Ishikawa (cell line): ENCODE measurements at regions not wholly inside any gene's neighbourhood (a gene's known extent, or its start where the extent isn't known, plus 50 kb on each side); places are given as distances from the start of the nearest gene placed in this dataset.

Experiments used
- CEBPB ChIP-seq: IDR thresholded peaks from 2 replicates; pipeline ENCODE4 v1.6.1; 2012
- CREB1 ChIP-seq: IDR thresholded peaks from 2 replicates; pipeline ENCODE4 v1.6.1; 2012; ENCODE audit warnings: low read depth
- EGR1 ChIP-seq: IDR thresholded peaks from 2 replicates; pipeline ENCODE4 v1.6.1; 2012
- EP300 ChIP-seq: IDR thresholded peaks from 2 replicates; pipeline ENCODE4 v1.6.1; 2012; ENCODE audit warnings: borderline replicate concordance
- FOXM1 ChIP-seq: IDR thresholded peaks from 2 replicates; pipeline ENCODE4 v1.6.1; 2012; ENCODE audit warnings: low read depth, borderline replicate concordance
- MAX ChIP-seq: IDR thresholded peaks from 2 replicates; pipeline ENCODE4 v1.6.1; 2012
- NFIC ChIP-seq: IDR thresholded peaks from 2 replicates; pipeline ENCODE4 v1.6.1; 2012
- RAD21 ChIP-seq: IDR thresholded peaks from 2 replicates; pipeline ENCODE4 v1.6.1; 2012; ENCODE audit warnings: low read depth
- REST ChIP-seq: IDR thresholded peaks from 2 replicates; pipeline ENCODE4 v1.6.1; 2012; ENCODE audit warnings: low read depth, mild to moderate bottlenecking
- TAF1 ChIP-seq: IDR thresholded peaks from 2 replicates; pipeline ENCODE4 v1.6.1; 2012; ENCODE audit warnings: low read depth, mild to moderate bottlenecking
- TCF12 ChIP-seq: IDR thresholded peaks from 2 replicates; pipeline ENCODE4 v1.6.1; 2012; ENCODE audit warnings: low read depth
- TEAD4 ChIP-seq: IDR thresholded peaks from 2 replicates; pipeline ENCODE4 v1.6.1; 2012
- USF1 ChIP-seq: IDR thresholded peaks from 2 replicates; pipeline ENCODE4 v1.6.1; 2012
- YY1 ChIP-seq: IDR thresholded peaks from 2 replicates; pipeline ENCODE4 v1.6.1; 2012; ENCODE audit warnings: low read depth
- ZBTB7A ChIP-seq: IDR thresholded peaks from 2 replicates; pipeline ENCODE4 v1.6.1; 2012; ENCODE audit warnings: low read depth

- TF ChIP-seq YY1 (no peak), CREB1 (no peak), RAD21 (no peak), ZBTB7A (no peak), EGR1 (no peak), TEAD4 (no peak), CEBPB (no peak), NFIC (no peak), FOXM1 (no peak), TCF12 (no peak), EP300 (no peak), MAX (no peak), REST (no peak), USF1 (no peak), TAF1 (no peak)
These were observed 100.3 kb upstream of the RAP1B start for GRCh38 chr12:68510397-68510796.

GRCh38 chr12:68514807-68515411, 95.8 kb upstream of the RAP1B start:
- no peak for TF ChIP-seq FOXM1
- no peak for TF ChIP-seq RAD21
- TF ChIP-seq USF1, result no peak
- no peak for TF ChIP-seq TEAD4
- no peak for TF ChIP-seq CEBPB
- no peak for TF ChIP-seq NFIC
- no peak for TF ChIP-seq CREB1
- no peak for TF ChIP-seq TCF12
- no peak for TF ChIP-seq ZBTB7A
- TF ChIP-seq EP300, result no peak
- no peak for TF ChIP-seq MAX
- no peak for TF ChIP-seq YY1
- no peak for TF ChIP-seq EGR1

GRCh38 chr12:68515793-68516192, 94.9 kb upstream of the RAP1B start:
- TF ChIP-seq YY1, result no peak
- TF ChIP-seq TAF1, result no peak
- no peak for TF ChIP-seq TCF12
- no peak for TF ChIP-seq EP300
- no peak for TF ChIP-seq FOXM1
- TF ChIP-seq REST, result no peak
- no peak for TF ChIP-seq USF1
- TF ChIP-seq RAD21, result no peak
- TF ChIP-seq CREB1, result no peak
- no peak for TF ChIP-seq ZBTB7A
- TF ChIP-seq EGR1, result no peak
- TF ChIP-seq CEBPB, result no peak
- TF ChIP-seq NFIC, result no peak
- no peak for TF ChIP-seq TEAD4
- TF ChIP-seq MAX, result no peak

GRCh38 chr12:68521321-68521839, 89.3 kb upstream of the RAP1B start:
- TF ChIP-seq RAD21 (no peak), TCF12 (no peak), CEBPB (no peak)

GRCh38 chr12:68521848-68522502, 88.7 kb upstream of the RAP1B start:
- TF ChIP-seq CREB1, result no peak
- no peak for TF ChIP-seq NFIC
- no peak for TF ChIP-seq TEAD4
- TF ChIP-seq RAD21, result no peak
